Caco-2 (cell line): ENCODE measurements at regions not wholly inside any gene's neighbourhood (a gene's known extent, or its start where the extent isn't known, plus 50 kb on each side); places are given as distances from the start of the nearest gene placed in this dataset.

Experiments used
- BruUV-seq: library from RNA; stranded (reverse); fragments of 400-500 nt; replicated peaks from 2 replicates; lab custom pipeline; 2021; lab: Mats Ljungman, UMichigan
- CTCF ChIA-PET: fragments of 300-600 bp; sonication (Branson Sonifier 250); formaldehyde crosslinking; loops from one replicate; lab custom pipeline; 2022; ENCODE audit warnings: antibody characterized with exemption; lab: Charles Lee
- POLR2A ChIA-PET: fragments of 300-600 bp; sonication (Branson Sonifier 250); formaldehyde crosslinking; loops from one replicate; lab custom pipeline; 2022; ENCODE audit warnings: antibody characterized with exemption; lab: Charles Lee
- DNase-seq, 2 experiments: peaks; one replicate each; pipeline versions ENCODE4 v3.0.0 to v3.0.0-alpha.2; 2020 to 2022
- H3K27me3 ChIP-seq: replicated peaks from 2 replicates; pipeline ENCODE4 v1.6.0; 2011; ENCODE audit warnings: low read length; ENCODE audit not compliant: control insufficient read depth, insufficient read depth
- H3K36me3 ChIP-seq: 2 replicates; pipeline ENCODE4 v1.5.1; 2011; ENCODE audit warnings: low read length; ENCODE audit not compliant: control insufficient read depth, insufficient read depth
- H3K4me1 ChIP-seq: fragments of 250-450 bp; sonication (Bioruptor Pico); 2 replicates; pipeline ENCODE4 v1.5.1; 2020; ENCODE audit warnings: mild to moderate bottlenecking
- H3K4me3 ChIP-seq: 2 replicates; pipeline ENCODE4 v1.5.1; 2011; ENCODE audit warnings: low read depth, mild to moderate bottlenecking, control low read depth, low read length
- H3K9me3 ChIP-seq: fragments of 250-450 bp; sonication (Bioruptor Pico); 2 replicates; pipeline ENCODE4 v1.5.1; 2020; ENCODE audit warnings: mild to moderate bottlenecking, moderate library complexity
- H3K27ac Mint-ChIP-seq: one replicate; pipeline ENCODE4 v1.8.0; 2022; ENCODE audit warnings: mixed read lengths; ENCODE audit not compliant: unreplicated experiment
- H3K27me3 Mint-ChIP-seq: one replicate; pipeline ENCODE4 v1.8.0; 2022; ENCODE audit warnings: mixed read lengths; ENCODE audit not compliant: insufficient read depth, unreplicated experiment
- H3K36me3 Mint-ChIP-seq: one replicate; pipeline ENCODE4 v1.8.0; 2022; ENCODE audit warnings: mild to moderate bottlenecking, mixed read lengths; ENCODE audit not compliant: insufficient read depth, unreplicated experiment
- H3K4me1 Mint-ChIP-seq: one replicate; pipeline ENCODE4 v1.8.0; 2022; ENCODE audit warnings: low read depth, mixed read lengths; ENCODE audit not compliant: unreplicated experiment
- H3K4me3 Mint-ChIP-seq: one replicate; pipeline ENCODE4 v1.8.0; 2022; ENCODE audit warnings: mild to moderate bottlenecking, moderate library complexity, mixed read lengths; ENCODE audit not compliant: unreplicated experiment
- H3K9me3 Mint-ChIP-seq: one replicate; pipeline ENCODE4 v1.8.0; 2022; ENCODE audit warnings: mixed read lengths; ENCODE audit not compliant: unreplicated experiment
- CTCF ChIP-seq, 2 experiments: fragments of 200-600 bp in 1 of 2; IDR thresholded peaks; 1 replicate in 1 of 2; 2 replicates in 1 of 2; pipeline versions ENCODE4 v1.5.1 to v1.8.0; 2011 to 2022; ENCODE audit warnings: antibody characterized with exemption in 1 of 2, control low read depth in 1 of 2, inconsistent platforms in 1 of 2, low read depth in 1 of 2, low read length in 1 of 2, mild to moderate bottlenecking in 1 of 2, moderate library complexity in 1 of 2; ENCODE audit not compliant: insufficient read depth in 1 of 2, severe bottlenecking in 1 of 2, unreplicated experiment in 1 of 2
- intact Hi-C: fragments of 100-400 bp; cut with micrococcal nuclease; formaldehyde crosslinking; loops from one replicate; pipeline ENCODE4 v1.10.0; 2022; ENCODE audit not compliant: unreplicated experiment

GRCh38 chr21:35527358-35527757 lies 478.3 kb upstream of the RUNX1 start:
- no peak for DNase-seq
- intact Hi-C loops, result no loop called here
- H3K27me3 ChIP-seq, result no peaks in the 10 kb centered on the region
- peaks cover 9% of the 10 kb centered on the region for H3K9me3 Mint-ChIP-seq
- no peaks in the 10 kb centered on the region for H3K9me3 ChIP-seq
- no peak for TF ChIP-seq CTCF (IDR thresholded peaks at IDR 0.05; ENCODE audit: insufficient read depth in 1 of 2, low read depth in 1 of 2, low read length in 1 of 2, severe bottlenecking in 1 of 2, unreplicated experiment in 1 of 2)
- H3K4me3 ChIP-seq, result no peak overlapping the region
- no peaks in the 10 kb centered on the region for H3K4me1 Mint-ChIP-seq
- no peaks in the 10 kb centered on the region for H3K36me3 ChIP-seq
- peaks cover 32% of the 10 kb centered on the region for H3K4me1 ChIP-seq
- ChIA-PET CTCF (no interaction called here), POLR2A (no interaction called here)
- BruUV-seq, result no TSS peak
- no peak overlapping the region for H3K4me3 Mint-ChIP-seq
- no peak overlapping the region for H3K27ac Mint-ChIP-seq
- no peaks in the 10 kb centered on the region for H3K27me3 Mint-ChIP-seq
- H3K36me3 Mint-ChIP-seq, result no peaks in the 10 kb centered on the region

GRCh38 chr21:35525443-35525842 lies 476.3 kb upstream of the RUNX1 start:
- peaks cover 33% of the 10 kb centered on the region for H3K4me1 ChIP-seq
- no peaks in the 10 kb centered on the region for H3K36me3 Mint-ChIP-seq
- no peak for TF ChIP-seq CTCF (IDR thresholded peaks at IDR 0.05; ENCODE audit: insufficient read depth in 1 of 2, low read depth in 1 of 2, low read length in 1 of 2, severe bottlenecking in 1 of 2, unreplicated experiment in 1 of 2)
- intact Hi-C loops, result no loop called here
- no peak overlapping the region for H3K4me3 ChIP-seq
- no peak overlapping the region for H3K4me3 Mint-ChIP-seq
- no peaks in the 10 kb centered on the region for H3K4me1 Mint-ChIP-seq
- H3K9me3 Mint-ChIP-seq, result peaks cover 9% of the 10 kb centered on the region
- H3K36me3 ChIP-seq, result no peaks in the 10 kb centered on the region
- H3K27me3 Mint-ChIP-seq, result no peaks in the 10 kb centered on the region
- H3K27me3 ChIP-seq, result no peaks in the 10 kb centered on the region
- H3K9me3 ChIP-seq, result no peaks in the 10 kb centered on the region
- DNase-seq, result no peak
- CTCF ChIA-PET, result no interaction called here
- POLR2A ChIA-PET, result no interaction called here
- BruUV-seq, result no TSS peak
- H3K27ac Mint-ChIP-seq, result no peak overlapping the region

GRCh38 chr21:35521852-35522505 lies 472.9 kb upstream of the RUNX1 start:
- no peak overlapping the region for H3K4me3 Mint-ChIP-seq
- CTCF ChIA-PET, result no interaction called here
- no peak for DNase-seq
- Histone ChIP-seq H3K27me3 (no peaks in the 10 kb centered on the region), H3K36me3 (no peaks in the 10 kb centered on the region), H3K4me3 (no peak overlapping the region), H3K4me1 (peaks cover 16% of the 10 kb centered on the region), H3K9me3 (no peaks in the 10 kb centered on the region)
- POLR2A ChIA-PET, result no interaction called here
- TF ChIP-seq CTCF (IDR thresholded peaks at IDR 0.05; ENCODE audit: insufficient read depth in 1 of 2, low read depth in 1 of 2, low read length in 1 of 2, severe bottlenecking in 1 of 2, unreplicated experiment in 1 of 2), result no peak
- no peak overlapping the region for H3K27ac Mint-ChIP-seq
- H3K4me1 Mint-ChIP-seq, result peaks cover 14% of the 10 kb centered on the region
- H3K36me3 Mint-ChIP-seq, result no peaks in the 10 kb centered on the region
- peaks cover 9% of the 10 kb centered on the region for H3K9me3 Mint-ChIP-seq
- no peaks in the 10 kb centered on the region for H3K27me3 Mint-ChIP-seq
- intact Hi-C loops, result no loop called here
- BruUV-seq, result no TSS peak
